Fibroblast of villous mesenchyme (primary cell): ENCODE measurements at regions not wholly inside any gene's neighbourhood (a gene's known extent, or its start where the extent isn't known, plus 50 kb on each side); places are given as distances from the start of the nearest gene placed in this dataset.

Experiments
- DNase-seq: peaks from one replicate; pipeline ENCODE4 v3.0.0-alpha.2; 2010; ENCODE audit warnings: low read depth
- H3K4me3 ChIP-seq: 2 replicates; pipeline ENCODE4 v1.5.1; 2011; ENCODE audit warnings: low read depth, mild to moderate bottlenecking, low read length
- CTCF ChIP-seq: IDR thresholded peaks from 2 replicates; pipeline ENCODE4 v1.5.1; 2012; ENCODE audit warnings: low read depth, mild to moderate bottlenecking, low read length; ENCODE audit not compliant: insufficient read depth

- no peak for TF ChIP-seq CTCF
- no peak for DNase-seq
- no peak overlapping the region for H3K4me3 ChIP-seq
These were observed 578.7 kb downstream of the BCOR start for GRCh38 chrX:39519030-39519488.

DNA sequence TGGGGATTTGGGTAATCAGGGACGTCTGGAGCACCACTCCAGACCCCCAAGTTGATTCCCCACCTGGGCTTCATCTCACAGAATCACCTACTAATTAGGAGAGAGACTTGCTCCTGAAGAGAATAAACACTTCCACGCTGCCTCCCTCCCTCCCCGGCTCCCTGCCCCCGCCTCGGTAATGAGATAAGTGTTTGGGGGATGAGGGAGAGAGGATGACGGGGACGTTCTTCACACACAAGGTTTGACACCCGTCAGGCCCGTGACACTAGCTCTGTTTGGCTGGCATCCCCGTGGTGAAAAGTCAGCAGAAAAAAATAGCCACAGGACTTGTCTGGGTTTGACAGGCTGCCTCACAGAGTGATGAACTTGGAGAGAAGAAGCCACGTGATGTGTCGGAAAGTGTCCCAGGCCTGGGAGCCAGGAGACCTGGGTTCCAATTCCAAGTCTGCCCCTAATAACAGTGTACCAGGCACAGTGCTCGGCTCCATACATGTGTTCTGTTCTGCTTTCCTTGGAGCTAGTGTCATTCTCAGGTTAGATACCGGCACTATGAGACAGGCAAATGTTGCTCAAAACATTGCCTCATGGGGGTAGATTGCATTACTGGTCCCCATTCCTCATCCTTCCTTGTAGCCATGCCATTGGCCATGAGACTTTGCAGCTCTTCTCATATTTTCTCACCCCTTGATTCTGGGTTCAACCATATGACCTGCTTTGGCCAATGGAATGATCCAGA lies 578.0 kb downstream of the BCOR start:
- H3K4me3 ChIP-seq: no peak overlapping the region
- no peak for DNase-seq
- TF ChIP-seq CTCF: no peak

DNA sequence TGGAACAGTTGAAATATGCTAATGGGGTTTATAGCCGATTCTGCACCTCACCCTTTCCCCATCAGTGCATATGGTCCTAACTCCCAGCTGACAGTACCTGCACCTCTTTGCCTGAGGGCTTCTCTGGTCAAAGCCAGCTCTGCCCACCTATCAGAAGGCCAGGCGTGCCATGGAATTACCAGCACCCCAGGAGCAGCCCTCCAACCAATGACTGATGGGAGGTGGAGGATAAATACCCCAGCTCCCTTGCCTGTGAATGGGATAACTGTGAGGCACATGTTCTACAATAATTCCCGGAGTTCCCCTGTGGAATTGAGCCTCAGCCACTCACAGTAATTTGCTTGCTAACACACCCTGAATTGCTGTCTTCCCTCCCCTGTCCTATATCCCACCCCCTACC lies 572.0 kb downstream of the BCOR start:
- H3K4me3 ChIP-seq: no peak overlapping the region
- TF ChIP-seq CTCF: no peak
- DNase-seq: no peak

GRCh38 chrX:39527025-39527424 lies 570.7 kb downstream of the BCOR start:
- peak; percentile 18 for DNase-seq
- no peak for TF ChIP-seq CTCF
- H3K4me3 ChIP-seq: no peak overlapping the region

DNA sequence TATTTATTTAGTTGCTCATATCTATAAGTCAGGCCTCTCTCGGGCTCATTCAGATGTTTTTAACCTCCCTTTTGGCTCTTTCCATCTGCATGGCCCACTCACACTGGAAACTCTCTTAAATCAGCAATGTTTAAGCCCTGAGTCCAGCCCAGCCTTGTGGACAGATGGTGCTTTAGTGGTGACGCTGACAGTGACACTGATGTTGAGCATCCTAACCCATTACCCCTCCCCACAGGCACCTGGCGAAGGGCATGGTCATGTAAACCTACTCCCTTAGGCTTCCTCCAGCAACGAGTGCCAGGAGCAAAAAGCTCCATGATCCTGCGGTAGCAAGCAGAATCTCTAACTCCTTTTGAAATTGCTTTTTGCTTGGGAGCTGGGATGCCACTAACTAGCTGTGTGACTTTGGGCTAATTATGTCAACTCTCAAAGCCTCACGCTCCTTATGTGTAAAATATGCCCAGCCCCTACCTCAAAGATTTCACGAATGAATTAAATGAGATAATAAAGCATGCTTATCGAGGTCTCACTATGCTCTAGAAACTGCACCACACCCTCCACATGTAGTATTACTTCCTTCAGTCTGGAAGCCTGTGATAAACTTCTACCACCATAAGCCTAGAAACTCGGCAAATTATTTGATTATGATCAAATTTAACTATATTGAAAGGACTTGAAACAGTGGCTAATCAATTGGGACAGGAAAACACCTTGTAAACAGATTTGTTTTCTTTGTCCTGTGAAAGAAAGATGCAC lies 569.4 kb downstream of the BCOR start:
- H3K4me3 ChIP-seq: no peak overlapping the region
- no peak for TF ChIP-seq CTCF
- DNase-seq: no peak

- no peak for TF ChIP-seq CTCF
- no peak overlapping the region for H3K4me3 ChIP-seq
- no peak for DNase-seq
These were observed 565.0 kb downstream of the BCOR start for GRCh38 chrX:39532761-39533160.

GRCh38 chrX:39534949-39535348 lies 562.8 kb downstream of the BCOR start:
- no peak overlapping the region for H3K4me3 ChIP-seq
- no peak for TF ChIP-seq CTCF
- no peak for DNase-seq
